Suprapubic skin (tissue), 4 donors: ENCODE measurements at regions not wholly inside any gene's neighbourhood (a gene's known extent, or its start where the extent isn't known, plus 50 kb on each side); places are given as distances from the start of the nearest gene placed in this dataset.

Experiments
- CTCF ChIP-seq, 2 donors: fragments of 200-600 bp in 1 of 2; fragments of 450-650 bp in 1 of 2; sonication (generic) in 1 of 2; IDR thresholded peaks; one replicate each; pipeline ENCODE4 v1.5.1; 2016 to 2019; ENCODE audit warnings: antibody characterized with exemption in 2 of 2, mild to moderate bottlenecking in 1 of 2, moderate library complexity in 1 of 2
- POLR2A ChIP-seq, 2 donors: fragments of 450-650 bp; IDR thresholded peaks; one replicate each; pipeline ENCODE4 v1.6.1; 2017; ENCODE audit warnings: antibody characterized with exemption in 2 of 2, mild to moderate bottlenecking in 2 of 2, moderate library complexity in 2 of 2
- POLR2AphosphoS5 ChIP-seq, 3 donors: sonication (generic); formaldehyde crosslinking; IDR thresholded peaks; one replicate each; pipeline ENCODE4 v1.6.1; 2017; ENCODE audit warnings: antibody characterized with exemption in 3 of 3

- TF ChIP-seq CTCF (IDR thresholded peaks at IDR 0.05): no peak
- no peak for TF ChIP-seq POLR2AphosphoS5 (IDR thresholded peaks at IDR 0.05)
- TF ChIP-seq POLR2A (IDR thresholded peaks at IDR 0.05): no peak
Observed at GRCh38 chr16:47826070-47826469, 329.7 kb downstream of the ABCC12 start.
